ENCODE measurements at regions not wholly inside any gene's neighbourhood (a gene's known extent, or its start where the extent isn't known, plus 50 kb on each side); places are given as distances from the start of the nearest gene placed in this dataset.

GRCh38 chr2:225787497-225787896 is 388.0 kb downstream of the NYAP2 start:
- DNase-seq (ENCODE audit: low read depth in 2 of 2) = no peak
- no peak overlapping the region for H3K4me3 ChIP-seq (replicated peaks in 1 of 4; ENCODE audit: control extremely low read depth in 1 of 4, insufficient read depth in 1 of 4, low read depth in 3 of 4, low read length in 4 of 4)
- no peaks in the 10 kb centered on the region for H4K20me1 ChIP-seq (ENCODE audit: control insufficient read depth, extremely low read depth, insufficient read depth, low read length)
- no peaks in the 10 kb centered on the region for H3K4me1 ChIP-seq (ENCODE audit: control insufficient read depth, extremely low read depth, insufficient read depth, low read length)
- H3K4me2 ChIP-seq (ENCODE audit: extremely low read depth, insufficient read depth, low read length) = no peak overlapping the region
- no peaks in the 10 kb centered on the region for H3K79me2 ChIP-seq (ENCODE audit: control insufficient read depth, insufficient read depth, low read length)
- H3K27me3 ChIP-seq (ENCODE audit: control insufficient read depth, insufficient read depth, low read length) = no peaks in the 10 kb centered on the region
- TF ChIP-seq EZH2 (IDR thresholded peaks at IDR 0.05; ENCODE audit: low read length, missing control alignments) = no peak
- TF ChIP-seq, protein P1, sequence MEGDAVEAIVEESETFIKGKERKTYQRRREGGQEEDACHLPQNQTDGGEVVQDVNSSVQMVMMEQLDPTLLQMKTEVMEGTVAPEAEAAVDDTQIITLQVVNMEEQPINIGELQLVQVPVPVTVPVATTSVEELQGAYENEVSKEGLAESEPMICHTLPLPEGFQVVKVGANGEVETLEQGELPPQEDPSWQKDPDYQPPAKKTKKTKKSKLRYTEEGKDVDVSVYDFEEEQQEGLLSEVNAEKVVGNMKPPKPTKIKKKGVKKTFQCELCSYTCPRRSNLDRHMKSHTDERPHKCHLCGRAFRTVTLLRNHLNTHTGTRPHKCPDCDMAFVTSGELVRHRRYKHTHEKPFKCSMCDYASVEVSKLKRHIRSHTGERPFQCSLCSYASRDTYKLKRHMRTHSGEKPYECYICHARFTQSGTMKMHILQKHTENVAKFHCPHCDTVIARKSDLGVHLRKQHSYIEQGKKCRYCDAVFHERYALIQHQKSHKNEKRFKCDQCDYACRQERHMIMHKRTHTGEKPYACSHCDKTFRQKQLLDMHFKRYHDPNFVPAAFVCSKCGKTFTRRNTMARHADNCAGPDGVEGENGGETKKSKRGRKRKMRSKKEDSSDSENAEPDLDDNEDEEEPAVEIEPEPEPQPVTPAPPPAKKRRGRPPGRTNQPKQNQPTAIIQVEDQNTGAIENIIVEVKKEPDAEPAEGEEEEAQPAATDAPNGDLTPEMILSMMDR (conservative IDR thresholded peaks at IDR 0.05 in 1 of 2, IDR thresholded peaks at IDR 0.05 in 1 of 2; ENCODE audit: low read depth in 1 of 2, low read length in 2 of 2) = no peak
- H2AFZ ChIP-seq (ENCODE audit: low read length) = no peak overlapping the region
- no peaks in the 10 kb centered on the region for H3K9me3 ChIP-seq (ENCODE audit: control insufficient read depth, insufficient read depth, low read depth, low read length)
- H3K9ac ChIP-seq (ENCODE audit: insufficient read depth, low read length) = no peak overlapping the region
- no peak overlapping the region for H3K27ac ChIP-seq (ENCODE audit: insufficient read depth, low read length)
- H3K36me3 ChIP-seq (ENCODE audit: control insufficient read depth, insufficient read depth, low read length) = no peaks in the 10 kb centered on the region

- Histone ChIP-seq H3K27ac (ENCODE audit: insufficient read depth, low read length) (no peak overlapping the region), H2AFZ (ENCODE audit: low read length) (no peak overlapping the region), H3K9ac (ENCODE audit: insufficient read depth, low read length) (no peak overlapping the region), H3K4me1 (ENCODE audit: control insufficient read depth, extremely low read depth, insufficient read depth, low read length) (no peaks in the 10 kb centered on the region), H3K79me2 (ENCODE audit: control insufficient read depth, insufficient read depth, low read length) (no peaks in the 10 kb centered on the region), H3K9me3 (ENCODE audit: control insufficient read depth, insufficient read depth, low read depth, low read length) (no peaks in the 10 kb centered on the region), H3K4me2 (ENCODE audit: extremely low read depth, insufficient read depth, low read length) (no peak overlapping the region), H4K20me1 (ENCODE audit: control insufficient read depth, extremely low read depth, insufficient read depth, low read length) (no peaks in the 10 kb centered on the region), H3K4me3 (replicated peaks in 1 of 4; ENCODE audit: control extremely low read depth in 1 of 4, insufficient read depth in 1 of 4, low read depth in 3 of 4, low read length in 4 of 4) (no peak overlapping the region), H3K27me3 (ENCODE audit: control insufficient read depth, insufficient read depth, low read length) (no peaks in the 10 kb centered on the region), H3K36me3 (ENCODE audit: control insufficient read depth, insufficient read depth, low read length) (no peaks in the 10 kb centered on the region)
- no peak for DNase-seq (ENCODE audit: low read depth in 2 of 2)
- TF ChIP-seq, protein P1 (conservative IDR thresholded peaks at IDR 0.05 in 1 of 2, IDR thresholded peaks at IDR 0.05 in 1 of 2; ENCODE audit: low read depth in 1 of 2, low read length in 2 of 2) = no peak
- TF ChIP-seq EZH2 (IDR thresholded peaks at IDR 0.05; ENCODE audit: low read length, missing control alignments) = no peak
Measured at GRCh38 chr2:225781991-225782390, 382.5 kb downstream of the NYAP2 start.

GRCh38 chr2:225781145-225781544 is 381.6 kb downstream of the NYAP2 start:
- no peak for DNase-seq (ENCODE audit: low read depth in 2 of 2)
- Histone ChIP-seq H2AFZ (ENCODE audit: low read length) (no peak overlapping the region), H3K4me1 (ENCODE audit: control insufficient read depth, extremely low read depth, insufficient read depth, low read length) (no peaks in the 10 kb centered on the region), H3K79me2 (ENCODE audit: control insufficient read depth, insufficient read depth, low read length) (no peaks in the 10 kb centered on the region), H3K36me3 (ENCODE audit: control insufficient read depth, insufficient read depth, low read length) (no peaks in the 10 kb centered on the region), H3K27ac (ENCODE audit: insufficient read depth, low read length) (no peak overlapping the region), H3K9ac (ENCODE audit: insufficient read depth, low read length) (no peak overlapping the region), H3K4me2 (ENCODE audit: extremely low read depth, insufficient read depth, low read length) (no peak overlapping the region), H4K20me1 (ENCODE audit: control insufficient read depth, extremely low read depth, insufficient read depth, low read length) (no peaks in the 10 kb centered on the region), H3K27me3 (ENCODE audit: control insufficient read depth, insufficient read depth, low read length) (no peaks in the 10 kb centered on the region), H3K4me3 (replicated peaks in 1 of 4; ENCODE audit: control extremely low read depth in 1 of 4, insufficient read depth in 1 of 4, low read depth in 3 of 4, low read length in 4 of 4) (no peak overlapping the region), H3K9me3 (ENCODE audit: control insufficient read depth, insufficient read depth, low read depth, low read length) (no peaks in the 10 kb centered on the region)
- TF ChIP-seq, protein P1 (conservative IDR thresholded peaks at IDR 0.05 in 1 of 2, IDR thresholded peaks at IDR 0.05 in 1 of 2; ENCODE audit: low read depth in 1 of 2, low read length in 2 of 2) = no peak
- no peak for TF ChIP-seq EZH2 (IDR thresholded peaks at IDR 0.05; ENCODE audit: low read length, missing control alignments)
